HepG2 (cell line): ENCODE measurements at regions not wholly inside any gene's neighbourhood (a gene's known extent, or its start where the extent isn't known, plus 50 kb on each side); places are given as distances from the start of the nearest gene placed in this dataset.

ENCODE experiments used
- ATAC-seq: fragments of 200-7000 bp; cut with Tn5 transposase; 3 replicates; pipeline ENCODE4 v1.9.1; 2020; ENCODE audit warnings: mild to moderate bottlenecking, moderate library complexity
- BruUV-seq: library from RNA; stranded (reverse); fragments of 400-500 nt; replicated peaks from 2 replicates; lab custom pipeline; 2021; lab: Mats Ljungman, UMichigan
- CTCF ChIA-PET: fragments of 300-600 bp; formaldehyde crosslinking; extraction: SDS; loops from one replicate; lab custom pipeline; 2021; ENCODE audit warnings: low total read pairs, inconsistent platforms, low intra/inter-chr PET ratio; lab: Yijun Ruan, JAX
- POLR2A ChIA-PET: fragments of 350-600 bp; sonication (Branson Sonifier 250); formaldehyde crosslinking; loops from one replicate; lab custom pipeline; 2020; ENCODE audit warnings: antibody characterized with exemption, inconsistent platforms; lab: Yijun Ruan, JAX
- DNase-seq: peaks from one replicate; pipeline ENCODE4 v3.0.0-alpha.2; 2015; ENCODE audit warnings: low spot score
- FAIRE-seq: peaks from 3 replicates; lab custom pipeline; 2011; peaks lifted over from hg19 to GRCh38; lab: Jason Lieb, UNC
- H2AFZ ChIP-seq: one replicate; pipeline ENCODE4 v1.6.1; 2011; ENCODE audit warnings: low read length, inconsistent platforms
- H3K27ac ChIP-seq: fragments of 300-600 bp; 3 replicates; pipeline ENCODE4 v1.8.0; 2011; ENCODE audit warnings: mixed run types, mild to moderate bottlenecking, mixed read lengths, low read length, inconsistent platforms; ENCODE audit not compliant: insufficient read depth; ENCODE audit errors: extremely low read length
- H3K27me3 ChIP-seq, 2 experiments: fragments of 200-600 bp in 1 of 2; 2 replicates in 1 of 2; 3 replicates in 1 of 2; pipeline versions ENCODE4 v1.6.0 to v1.8.0; 2011; ENCODE audit warnings: low read length in 2 of 2, mild to moderate bottlenecking in 2 of 2, moderate library complexity in 2 of 2, inconsistent platforms in 1 of 2; ENCODE audit not compliant: insufficient read depth in 2 of 2, control insufficient read depth in 1 of 2
- H3K36me3 ChIP-seq, 2 experiments: fragments of 200-600 bp in 1 of 2; replicated peaks in 1 of 2; 2 replicates in 1 of 2; 3 replicates in 1 of 2; pipeline versions ENCODE4 v1.5.1 to v1.8.0; 2011; ENCODE audit warnings: low read length in 2 of 2, inconsistent platforms in 1 of 2; ENCODE audit not compliant: insufficient read depth in 2 of 2, control insufficient read depth in 1 of 2
- H3K4me1 ChIP-seq: 2 replicates; pipeline ENCODE4 v1.5.1; 2012; ENCODE audit warnings: low read length, inconsistent platforms; ENCODE audit not compliant: insufficient read depth
- H3K4me2 ChIP-seq: 2 replicates; pipeline ENCODE4 v1.6.0; 2011; ENCODE audit warnings: low read depth, low read length, inconsistent platforms
- H3K4me3 ChIP-seq, 3 experiments: fragments of 200-600 bp in 1 of 3; sonication (generic), shearing (Covaris generic) in 1 of 3; replicated peaks in 1 of 3; 2 replicates each; pipeline ENCODE4 v1.5.1; 2011 to 2016; ENCODE audit warnings: low read length in 3 of 3, inconsistent platforms in 2 of 3, low read depth in 2 of 3, mild to moderate bottlenecking in 2 of 3, control low read depth in 1 of 3, mixed read lengths in 1 of 3; ENCODE audit not compliant: insufficient read depth in 1 of 3
- H3K79me2 ChIP-seq: one replicate; pipeline ENCODE4 v1.6.1; 2011; ENCODE audit warnings: low read length, inconsistent platforms; ENCODE audit not compliant: insufficient read depth
- H3K9ac ChIP-seq: 2 replicates; pipeline ENCODE4 v1.6.0; 2011; ENCODE audit warnings: mild to moderate bottlenecking, low read depth, low read length, inconsistent platforms; ENCODE audit not compliant: insufficient read depth
- H3K9me3 ChIP-seq: 2 replicates; pipeline ENCODE4 v1.5.1; 2012; ENCODE audit warnings: mild to moderate bottlenecking, low read length
- H4K20me1 ChIP-seq: 2 replicates; pipeline ENCODE4 v1.6.0; 2011; ENCODE audit warnings: inconsistent platforms, mild to moderate bottlenecking, low read length, moderate library complexity; ENCODE audit not compliant: insufficient read depth
- EZH2 ChIP-seq: conservative IDR thresholded peaks from 2 replicates; pipeline ENCODE4 v1.6.1; 2012; ENCODE audit warnings: mild to moderate bottlenecking, low read depth, low read length, moderate library complexity
- HNF4A ChIP-seq: sonication (generic); formaldehyde crosslinking; IDR thresholded peaks from 2 replicates; pipeline ENCODE4 v1.4.0; 2020; ENCODE audit warnings: missing genetic modification reagents
- HNRNPLL ChIP-seq: fragments of 200-400 bp; formaldehyde crosslinking; IDR thresholded peaks from 2 replicates; pipeline ENCODE4 v1.6.1; 2017; ENCODE audit warnings: mild to moderate bottlenecking, low read depth, low read length; ENCODE audit not compliant: poor library complexity, severe bottlenecking
- PHB2 ChIP-seq: fragments of 450-650 bp; IDR thresholded peaks from 2 replicates; pipeline ENCODE4 v1.6.1; 2018; ENCODE audit not compliant: partially characterized antibody
- PHF5A ChIP-seq: IDR thresholded peaks from one replicate; pipeline ENCODE4 v1.6.1; 2018; ENCODE audit warnings: low read depth, missing genetic modification reagents; ENCODE audit not compliant: unreplicated experiment
- POLR2AphosphoS2 ChIP-seq: IDR thresholded peaks from 2 replicates; pipeline ENCODE4 v1.6.1; 2011; ENCODE audit warnings: low read depth, low read length, improper control_type of control experiment
- POLR2AphosphoS5 ChIP-seq: IDR thresholded peaks from 2 replicates; pipeline ENCODE4 v1.6.1; 2012; ENCODE audit warnings: low read depth, low read length
- PRPF4 ChIP-seq: fragments of 200-400 bp; formaldehyde crosslinking; IDR thresholded peaks from 2 replicates; pipeline ENCODE4 v1.6.1; 2016; ENCODE audit warnings: low read length, low read depth; ENCODE audit not compliant: poor library complexity, severe bottlenecking
- RXRA ChIP-seq: sonication (generic); formaldehyde crosslinking; IDR thresholded peaks from 2 replicates; pipeline ENCODE4 v1.5.1; 2020; ENCODE audit warnings: missing genetic modification reagents
- U2AF1 ChIP-seq: fragments of 200-400 bp; formaldehyde crosslinking; optimal IDR thresholded peaks from 2 replicates; pipeline ENCODE3; 2017; ENCODE audit warnings: mild to moderate bottlenecking, low read depth, low read length
- ZFP62 ChIP-seq: sonication (generic); formaldehyde crosslinking; IDR thresholded peaks from 2 replicates; pipeline ENCODE4 v1.4.0; 2020; ENCODE audit warnings: missing genetic modification reagents
- ZKSCAN8 ChIP-seq: IDR thresholded peaks from 2 replicates; pipeline ENCODE4 v1.6.1; 2016; ENCODE audit warnings: borderline replicate concordance, missing genetic modification reagents, missing compliant biosample characterization
- ZNF253 ChIP-seq: sonication (generic); formaldehyde crosslinking; IDR thresholded peaks from 2 replicates; pipeline ENCODE4 v1.8.0; 2022; ENCODE audit warnings: mild to moderate bottlenecking, missing genetic modification reagents, borderline replicate concordance
- ZNF7 ChIP-seq: IDR thresholded peaks from 2 replicates; pipeline ENCODE4 v1.6.1; 2016; ENCODE audit warnings: missing biosample characterization, missing genetic modification reagents
- WGBS: methylation state at CpG from one replicate; pipeline ENCODE4 v1.1.6; 2017; ENCODE audit warnings: low lambda C conversion rate; 5-methylcytosine and 5-hydroxymethylcytosine counted together
- in situ Hi-C: cut with HindIII; loops from 2 replicates; pipeline ENCODE4 v1.10.0; 2017; ENCODE audit warnings: low pct_unique_long_range_greater_than_20kb; ENCODE audit not compliant: extremely low pct_ligation_motif_present
- intact Hi-C: fragments of 100-400 bp; cut with micrococcal nuclease; formaldehyde crosslinking; loops from one replicate; pipeline ENCODE4 v1.10.0; 2022; ENCODE audit not compliant: unreplicated experiment
- TF ChIP-seq, protein P1 (sequence below): fragments of 450-650 bp; IDR thresholded peaks from 2 replicates; pipeline ENCODE4 v1.6.1; 2017
- TF ChIP-seq, protein P2 (sequence below): sonication (generic); formaldehyde crosslinking; IDR thresholded peaks from 2 replicates; pipeline ENCODE4 v1.8.0; 2022; ENCODE audit warnings: mild to moderate bottlenecking, missing genetic modification reagents, moderate library complexity
- TF ChIP-seq, protein P3 (sequence below): sonication (generic); formaldehyde crosslinking; IDR thresholded peaks from 2 replicates; pipeline ENCODE4 v1.4.0; 2020; ENCODE audit warnings: missing genetic modification reagents, borderline replicate concordance
- TF ChIP-seq, protein P4 (sequence below): sonication (generic); formaldehyde crosslinking; IDR thresholded peaks from 2 replicates; pipeline ENCODE4 v1.4.0; 2020; ENCODE audit warnings: missing genetic modification reagents, low read depth, mild to moderate bottlenecking, borderline replicate concordance

DNA sequence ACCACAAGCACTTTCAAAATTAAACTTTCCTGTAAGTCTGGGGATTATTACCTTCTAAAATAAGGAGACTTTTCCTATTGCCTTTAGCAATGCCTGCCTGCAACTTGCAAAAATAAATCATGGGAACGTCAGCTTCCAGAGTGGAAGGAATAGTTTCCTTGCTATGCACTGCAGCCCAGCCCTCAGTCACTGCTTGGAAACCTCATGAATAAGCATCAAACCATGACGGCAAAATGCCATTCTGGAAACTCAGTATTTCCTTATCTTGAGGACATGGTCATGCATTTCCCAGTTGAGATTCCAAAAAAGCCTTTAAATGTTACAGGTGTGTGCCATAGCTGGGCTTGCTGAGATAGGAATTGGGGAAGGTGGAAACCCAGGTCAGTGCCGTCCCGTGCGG lies 84.2 kb upstream of the OTOS start:
- 32% methylated on average over 5 of the region's 5 CpGs for WGBS
- H2AFZ ChIP-seq: no peak overlapping the region
- H3K4me3 ChIP-seq: no peak overlapping the region
- no peak for ATAC-seq
- CTCF ChIA-PET: no interaction called here
- no peak overlapping the region for H3K27ac ChIP-seq
- 0 out of 2 replicates have a peak, but pooled peaks cover 2% of the 10 kb centered on the region for H4K20me1 ChIP-seq
- in situ Hi-C loops (no loop called here), intact Hi-C loops (no loop called here)
- no peaks in the 10 kb centered on the region for H3K36me3 ChIP-seq
- POLR2A ChIA-PET: no interaction called here
- H3K27me3 ChIP-seq: peaks cover 5 to 61% of the 10 kb centered on the region in 2 experiments; a peak in 4 of 5 replicates
- no TSS peak for BruUV-seq
- no peaks in the 10 kb centered on the region for H3K79me2 ChIP-seq
- no peak for FAIRE-seq
- no peak overlapping the region for H3K4me2 ChIP-seq
- no peak for DNase-seq
- no peaks in the 10 kb centered on the region for H3K4me1 ChIP-seq
- H3K9me3 ChIP-seq: peaks cover 8% of the 10 kb centered on the region
- H3K9ac ChIP-seq: no peak overlapping the region
- TF ChIP-seq HNF4A (CRISPR knock-in tag) (no peak), PHB2 (no peak), ZFP62 (CRISPR knock-in tag) (no peak), EZH2 (no peak), POLR2AphosphoS2 (no peak), POLR2AphosphoS5 (no peak), PHF5A (CRISPR knock-in tag) (no peak), HNRNPLL (no peak), PRPF4 (no peak), RXRA (CRISPR knock-in tag) (no peak), U2AF1 (no peak), ZNF253 (CRISPR knock-in tag) (no peak), ZKSCAN8 (CRISPR knock-in tag) (no peak), ZNF7 (no peak)
- TF ChIP-seq, protein P1, sequence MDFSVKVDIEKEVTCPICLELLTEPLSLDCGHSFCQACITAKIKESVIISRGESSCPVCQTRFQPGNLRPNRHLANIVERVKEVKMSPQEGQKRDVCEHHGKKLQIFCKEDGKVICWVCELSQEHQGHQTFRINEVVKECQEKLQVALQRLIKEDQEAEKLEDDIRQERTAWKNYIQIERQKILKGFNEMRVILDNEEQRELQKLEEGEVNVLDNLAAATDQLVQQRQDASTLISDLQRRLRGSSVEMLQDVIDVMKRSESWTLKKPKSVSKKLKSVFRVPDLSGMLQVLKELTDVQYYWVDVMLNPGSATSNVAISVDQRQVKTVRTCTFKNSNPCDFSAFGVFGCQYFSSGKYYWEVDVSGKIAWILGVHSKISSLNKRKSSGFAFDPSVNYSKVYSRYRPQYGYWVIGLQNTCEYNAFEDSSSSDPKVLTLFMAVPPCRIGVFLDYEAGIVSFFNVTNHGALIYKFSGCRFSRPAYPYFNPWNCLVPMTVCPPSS: no peak
- TF ChIP-seq, protein P2, sequence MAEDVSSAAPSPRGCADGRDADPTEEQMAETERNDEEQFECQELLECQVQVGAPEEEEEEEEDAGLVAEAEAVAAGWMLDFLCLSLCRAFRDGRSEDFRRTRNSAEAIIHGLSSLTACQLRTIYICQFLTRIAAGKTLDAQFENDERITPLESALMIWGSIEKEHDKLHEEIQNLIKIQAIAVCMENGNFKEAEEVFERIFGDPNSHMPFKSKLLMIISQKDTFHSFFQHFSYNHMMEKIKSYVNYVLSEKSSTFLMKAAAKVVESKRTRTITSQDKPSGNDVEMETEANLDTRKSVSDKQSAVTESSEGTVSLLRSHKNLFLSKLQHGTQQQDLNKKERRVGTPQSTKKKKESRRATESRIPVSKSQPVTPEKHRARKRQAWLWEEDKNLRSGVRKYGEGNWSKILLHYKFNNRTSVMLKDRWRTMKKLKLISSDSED (CRISPR knock-in tag): no peak
- TF ChIP-seq, protein P3, sequence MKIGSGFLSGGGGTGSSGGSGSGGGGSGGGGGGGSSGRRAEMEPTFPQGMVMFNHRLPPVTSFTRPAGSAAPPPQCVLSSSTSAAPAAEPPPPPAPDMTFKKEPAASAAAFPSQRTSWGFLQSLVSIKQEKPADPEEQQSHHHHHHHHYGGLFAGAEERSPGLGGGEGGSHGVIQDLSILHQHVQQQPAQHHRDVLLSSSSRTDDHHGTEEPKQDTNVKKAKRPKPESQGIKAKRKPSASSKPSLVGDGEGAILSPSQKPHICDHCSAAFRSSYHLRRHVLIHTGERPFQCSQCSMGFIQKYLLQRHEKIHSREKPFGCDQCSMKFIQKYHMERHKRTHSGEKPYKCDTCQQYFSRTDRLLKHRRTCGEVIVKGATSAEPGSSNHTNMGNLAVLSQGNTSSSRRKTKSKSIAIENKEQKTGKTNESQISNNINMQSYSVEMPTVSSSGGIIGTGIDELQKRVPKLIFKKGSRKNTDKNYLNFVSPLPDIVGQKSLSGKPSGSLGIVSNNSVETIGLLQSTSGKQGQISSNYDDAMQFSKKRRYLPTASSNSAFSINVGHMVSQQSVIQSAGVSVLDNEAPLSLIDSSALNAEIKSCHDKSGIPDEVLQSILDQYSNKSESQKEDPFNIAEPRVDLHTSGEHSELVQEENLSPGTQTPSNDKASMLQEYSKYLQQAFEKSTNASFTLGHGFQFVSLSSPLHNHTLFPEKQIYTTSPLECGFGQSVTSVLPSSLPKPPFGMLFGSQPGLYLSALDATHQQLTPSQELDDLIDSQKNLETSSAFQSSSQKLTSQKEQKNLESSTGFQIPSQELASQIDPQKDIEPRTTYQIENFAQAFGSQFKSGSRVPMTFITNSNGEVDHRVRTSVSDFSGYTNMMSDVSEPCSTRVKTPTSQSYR (CRISPR knock-in tag): no peak
- TF ChIP-seq, protein P4, sequence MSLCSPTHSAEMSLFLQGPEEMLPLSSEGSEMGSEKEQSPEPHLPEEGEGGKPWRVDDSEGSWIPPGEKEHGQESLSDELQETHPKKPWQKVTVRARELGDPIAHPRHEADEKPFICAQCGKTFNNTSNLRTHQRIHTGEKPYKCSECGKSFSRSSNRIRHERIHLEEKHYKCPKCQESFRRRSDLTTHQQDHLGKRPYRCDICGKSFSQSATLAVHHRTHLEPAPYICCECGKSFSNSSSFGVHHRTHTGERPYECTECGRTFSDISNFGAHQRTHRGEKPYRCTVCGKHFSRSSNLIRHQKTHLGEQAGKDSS (CRISPR knock-in tag): no peak
